ENCODE measurements at regions not wholly inside any gene's neighbourhood (a gene's known extent, or its start where the extent isn't known, plus 50 kb on each side); places are given as distances from the start of the nearest gene placed in this dataset.

- TF ChIP-seq CTCF (IDR thresholded peaks at IDR 0.05) (no peak), POLR2A (IDR thresholded peaks at IDR 0.05) (no peak), POLR2AphosphoS5 (IDR thresholded peaks at IDR 0.05; ENCODE audit: insufficient read depth in 1 of 2, low read depth in 1 of 2) (no peak)
These were observed 450.6 kb upstream of the DCN start for GRCh38 chr12:91633206-91633605.
